ENCODE measurements at regions not wholly inside any gene's neighbourhood (a gene's known extent, or its start where the extent isn't known, plus 50 kb on each side); places are given as distances from the start of the nearest gene placed in this dataset.

DNA sequence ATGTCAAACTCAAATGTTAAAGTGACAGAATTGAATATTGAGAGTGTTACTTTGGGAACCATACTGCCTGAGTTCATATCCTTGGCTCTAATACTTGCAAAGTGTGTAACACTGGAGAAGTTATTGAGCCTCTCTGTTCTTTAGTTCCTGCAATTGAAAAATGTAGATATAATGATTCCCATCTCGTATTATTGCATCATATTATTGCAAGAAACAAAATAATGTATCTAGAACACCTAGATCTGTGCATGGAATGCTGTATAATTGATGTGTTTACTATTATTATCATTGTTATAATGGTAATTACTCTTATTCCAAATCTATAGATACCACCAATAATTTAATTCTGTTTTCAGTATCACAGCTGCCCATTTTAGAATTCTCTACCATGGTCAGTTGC lies 310.3 kb downstream of the GABRG2 start:
- no peaks in the 10 kb centered on the region for H3K4me1 Mint-ChIP-seq (ENCODE audit: low read depth in 2 of 2)
- peaks cover 0 to 6% of the 10 kb centered on the region in 2 donors for H3K9me3 Mint-ChIP-seq
- no peak for ATAC-seq (replicated peaks)
- no peaks in the 10 kb centered on the region for H3K36me3 Mint-ChIP-seq (ENCODE audit: insufficient read depth)
- DNase-seq = no peak
- H3K4me3 Mint-ChIP-seq = no peak overlapping the region
- no peaks in the 10 kb centered on the region for H3K27me3 Mint-ChIP-seq
- H3K27ac Mint-ChIP-seq = no peak overlapping the region

DNA sequence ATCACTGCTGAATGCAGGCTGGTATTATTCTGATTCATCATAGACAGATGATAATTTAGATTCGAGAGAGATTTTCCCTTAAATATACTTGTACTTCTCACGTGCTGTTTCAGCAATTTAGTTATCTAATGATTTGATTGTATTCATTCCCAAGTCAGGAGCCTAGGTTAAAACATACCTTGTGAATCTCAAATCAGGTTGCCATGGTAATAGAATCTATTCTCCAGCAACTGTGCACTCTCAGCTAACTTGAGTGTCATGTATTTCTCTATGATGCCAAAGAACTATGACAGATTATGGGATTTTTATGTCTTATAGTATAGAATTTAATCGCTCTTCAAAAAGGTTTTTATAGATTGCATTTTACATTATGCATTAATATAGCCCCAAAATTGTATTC lies 315.3 kb downstream of the GABRG2 start:
- no peak overlapping the region for H3K27ac Mint-ChIP-seq
- H3K36me3 Mint-ChIP-seq (ENCODE audit: insufficient read depth) = no peaks in the 10 kb centered on the region
- H3K9me3 Mint-ChIP-seq = peaks cover 0 to 7% of the 10 kb centered on the region in 2 donors
- ATAC-seq (replicated peaks) = no peak
- H3K4me3 Mint-ChIP-seq = no peak overlapping the region
- H3K4me1 Mint-ChIP-seq (ENCODE audit: low read depth in 2 of 2) = no peaks in the 10 kb centered on the region
- no peak for DNase-seq
- no peaks in the 10 kb centered on the region for H3K27me3 Mint-ChIP-seq

DNA sequence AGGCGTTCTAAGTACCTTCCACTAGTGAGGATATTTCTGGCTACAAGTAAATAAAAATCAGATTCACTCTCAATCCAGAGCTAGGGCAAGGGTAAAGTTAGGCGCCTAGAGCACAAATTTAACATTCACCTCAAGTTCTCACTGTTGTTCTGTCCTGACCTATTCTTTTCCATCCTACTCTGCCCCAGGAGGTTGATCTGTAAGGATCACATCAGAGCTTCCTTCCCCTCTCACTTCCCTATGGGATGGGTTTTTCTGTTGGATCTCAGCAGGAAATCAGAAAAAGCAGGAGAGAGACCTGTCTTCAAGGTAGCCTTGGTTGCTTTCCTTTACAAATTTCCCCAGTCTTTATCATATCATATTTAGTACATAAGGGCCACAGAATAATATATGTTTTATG lies 316.7 kb downstream of the GABRG2 start:
- Mint-ChIP-seq H3K4me1 (ENCODE audit: low read depth in 2 of 2) (no peaks in the 10 kb centered on the region), H3K9me3 (peaks cover 6% of the 10 kb centered on the region in 2 donors), H3K27me3 (no peaks in the 10 kb centered on the region), H3K27ac (no peak overlapping the region), H3K4me3 (no peak overlapping the region), H3K36me3 (ENCODE audit: insufficient read depth) (no peaks in the 10 kb centered on the region)
- ATAC-seq (replicated peaks) = no peak
- DNase-seq = no peak

DNA sequence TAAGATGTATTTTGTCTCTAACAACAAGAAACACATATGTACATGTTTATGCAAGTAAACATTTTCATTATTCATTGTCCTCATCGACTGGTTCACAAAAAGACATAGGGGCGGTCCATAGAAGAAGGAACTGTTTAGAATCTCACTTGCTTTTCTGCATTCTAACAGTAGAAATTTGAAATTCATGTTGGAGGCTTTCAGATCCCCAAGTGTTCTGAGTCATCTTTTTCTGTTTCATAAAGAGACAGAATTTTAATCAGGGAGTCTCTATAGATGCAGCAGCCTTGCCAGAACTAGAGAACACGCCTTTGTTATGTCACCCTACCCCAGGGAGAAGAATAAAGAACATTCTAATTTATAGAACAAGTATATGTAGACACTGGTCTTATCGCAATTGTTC lies 324.3 kb downstream of the GABRG2 start:
- H3K36me3 Mint-ChIP-seq (ENCODE audit: insufficient read depth) = no peaks in the 10 kb centered on the region
- H3K27me3 Mint-ChIP-seq = no peaks in the 10 kb centered on the region
- ATAC-seq (replicated peaks) = no peak
- peaks cover 9 to 16% of the 10 kb centered on the region in 2 donors for H3K9me3 Mint-ChIP-seq
- DNase-seq = no peak
- H3K27ac Mint-ChIP-seq = no peak overlapping the region
- H3K4me3 Mint-ChIP-seq = no peak overlapping the region
- no peaks in the 10 kb centered on the region for H3K4me1 Mint-ChIP-seq (ENCODE audit: low read depth in 2 of 2)

DNA sequence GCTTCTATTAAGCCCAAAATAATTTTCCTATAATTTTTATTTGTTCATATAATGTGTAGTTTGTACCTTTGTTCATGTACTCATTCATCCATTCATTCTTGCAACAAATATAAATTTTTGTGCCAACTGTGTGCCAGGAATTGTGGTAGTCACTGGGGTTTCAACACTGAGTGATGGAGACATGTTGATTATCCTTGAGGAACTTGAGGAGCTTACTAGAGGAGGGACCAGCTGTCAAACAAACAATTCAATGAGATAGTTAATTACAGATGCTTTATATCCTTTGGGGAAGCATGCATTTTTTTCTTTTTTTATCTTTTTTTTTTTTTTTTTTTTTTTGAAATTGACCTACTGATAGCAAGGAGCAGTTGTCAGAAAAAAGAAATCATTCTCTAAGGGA lies 324.8 kb downstream of the GABRG2 start:
- Mint-ChIP-seq H3K9me3 (peaks cover 9 to 16% of the 10 kb centered on the region in 2 donors), H3K4me1 (ENCODE audit: low read depth in 2 of 2) (no peaks in the 10 kb centered on the region), H3K4me3 (no peak overlapping the region), H3K27ac (no peak overlapping the region), H3K36me3 (ENCODE audit: insufficient read depth) (no peaks in the 10 kb centered on the region), H3K27me3 (no peaks in the 10 kb centered on the region)
- DNase-seq (no peak), ATAC-seq (replicated peaks) (no peak)

DNA sequence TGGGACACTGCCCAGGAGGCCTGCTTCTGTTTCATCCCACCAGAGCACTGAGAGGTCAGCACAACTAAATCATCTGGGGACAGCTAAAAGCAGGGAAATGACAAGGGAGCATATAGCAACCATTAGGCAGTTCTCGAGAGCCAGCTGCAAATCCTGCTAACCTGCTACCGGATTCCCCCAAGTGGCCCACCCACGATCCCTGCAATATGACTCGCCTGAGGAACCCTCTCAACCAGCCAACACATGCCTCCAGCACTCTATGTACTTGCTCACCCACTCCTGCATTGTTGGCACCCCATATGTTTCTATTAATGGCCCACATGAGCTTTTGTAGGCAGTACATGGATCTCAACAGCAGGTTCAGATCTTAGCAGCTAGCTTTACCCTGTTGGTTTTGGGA lies 326.0 kb downstream of the GABRG2 start:
- no peaks in the 10 kb centered on the region for H3K36me3 Mint-ChIP-seq (ENCODE audit: insufficient read depth)
- H3K27me3 Mint-ChIP-seq = no peaks in the 10 kb centered on the region
- DNase-seq (no peak), ATAC-seq (replicated peaks) (no peak)
- no peak overlapping the region for H3K4me3 Mint-ChIP-seq
- H3K4me1 Mint-ChIP-seq (ENCODE audit: low read depth in 2 of 2) = no peaks in the 10 kb centered on the region
- H3K27ac Mint-ChIP-seq = no peak overlapping the region
- H3K9me3 Mint-ChIP-seq = peaks cover 9 to 16% of the 10 kb centered on the region in 2 donors

DNA sequence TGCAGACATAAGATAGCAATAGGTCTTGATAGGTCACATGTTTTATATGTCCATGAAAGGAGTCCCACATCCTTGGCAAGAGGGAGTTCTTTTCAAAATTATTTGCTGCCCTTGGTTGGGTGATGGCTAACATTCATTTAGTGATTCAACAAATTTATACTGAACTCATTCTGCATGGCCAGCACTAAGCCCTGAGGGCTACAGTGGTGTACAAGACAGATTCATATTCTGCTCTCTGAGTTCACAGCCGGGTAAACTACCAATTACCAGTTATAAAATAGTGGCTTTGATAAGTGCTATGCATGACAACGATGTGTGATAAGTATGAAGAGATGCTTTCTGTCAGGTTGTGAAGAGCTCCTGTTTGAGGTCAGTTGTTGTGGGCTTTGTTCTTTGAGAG lies 340.0 kb downstream of the GABRG2 start:
- Mint-ChIP-seq H3K4me1 (ENCODE audit: low read depth in 2 of 2) (no peaks in the 10 kb centered on the region), H3K9me3 (peaks cover 10 to 19% of the 10 kb centered on the region in 2 donors), H3K27ac (no peak overlapping the region), H3K4me3 (no peak overlapping the region), H3K27me3 (no peaks in the 10 kb centered on the region), H3K36me3 (ENCODE audit: insufficient read depth) (no peaks in the 10 kb centered on the region)
- DNase-seq (no peak), ATAC-seq (replicated peaks) (no peak)

DNA sequence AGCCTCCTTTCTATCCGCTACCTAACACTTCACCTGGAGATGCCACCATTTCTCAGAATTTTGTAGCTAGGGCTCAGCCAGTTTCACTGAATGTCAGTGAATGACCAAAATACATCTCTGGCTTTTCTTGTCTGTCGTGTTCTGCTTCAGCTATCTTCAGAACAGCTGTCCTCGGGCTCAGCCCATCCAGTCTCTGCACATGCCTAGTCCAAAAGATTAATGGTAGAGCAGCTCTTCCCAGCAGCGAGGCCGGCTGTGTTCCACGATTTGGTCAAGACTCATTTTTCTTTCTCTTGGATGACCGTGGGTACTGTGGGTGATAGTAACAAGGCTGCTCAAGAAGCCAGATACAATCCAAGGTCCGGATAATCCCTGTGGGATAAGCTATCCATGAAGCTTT lies 342.8 kb downstream of the GABRG2 start:
- Mint-ChIP-seq H3K4me1 (ENCODE audit: low read depth in 2 of 2) (no peaks in the 10 kb centered on the region), H3K27ac (no peak overlapping the region), H3K27me3 (no peaks in the 10 kb centered on the region), H3K36me3 (ENCODE audit: insufficient read depth) (no peaks in the 10 kb centered on the region), H3K9me3 (peaks cover 9 to 19% of the 10 kb centered on the region in 2 donors), H3K4me3 (no peak overlapping the region)
- DNase-seq (no peak), ATAC-seq (replicated peaks) (no peak)

DNA sequence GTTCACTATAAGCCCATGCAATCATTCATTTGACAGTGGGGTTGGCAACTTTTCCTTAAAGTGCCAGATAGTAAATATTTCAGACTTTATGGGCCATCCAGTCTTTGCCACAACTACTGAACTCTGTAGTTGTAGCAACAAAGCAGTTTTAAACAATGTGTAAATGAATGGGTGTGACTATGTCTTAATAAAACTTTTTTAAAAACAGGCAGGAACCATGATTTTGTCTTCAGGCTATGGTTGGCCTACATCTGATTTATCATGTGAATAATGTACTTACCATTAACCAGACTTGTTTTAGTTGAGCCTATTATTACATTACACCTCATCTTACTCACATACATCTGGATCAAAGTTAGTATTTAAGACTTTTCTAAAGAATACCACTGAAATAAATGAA lies 361.6 kb downstream of the GABRG2 start:
- Mint-ChIP-seq H3K36me3 (ENCODE audit: insufficient read depth) (no peaks in the 10 kb centered on the region), H3K4me3 (no peak overlapping the region), H3K4me1 (ENCODE audit: low read depth in 2 of 2) (no peaks in the 10 kb centered on the region), H3K9me3 (peaks cover 2 to 10% of the 10 kb centered on the region in 2 donors), H3K27me3 (no peaks in the 10 kb centered on the region), H3K27ac (no peak overlapping the region)
- DNase-seq (no peak), ATAC-seq (replicated peaks) (no peak)

DNA sequence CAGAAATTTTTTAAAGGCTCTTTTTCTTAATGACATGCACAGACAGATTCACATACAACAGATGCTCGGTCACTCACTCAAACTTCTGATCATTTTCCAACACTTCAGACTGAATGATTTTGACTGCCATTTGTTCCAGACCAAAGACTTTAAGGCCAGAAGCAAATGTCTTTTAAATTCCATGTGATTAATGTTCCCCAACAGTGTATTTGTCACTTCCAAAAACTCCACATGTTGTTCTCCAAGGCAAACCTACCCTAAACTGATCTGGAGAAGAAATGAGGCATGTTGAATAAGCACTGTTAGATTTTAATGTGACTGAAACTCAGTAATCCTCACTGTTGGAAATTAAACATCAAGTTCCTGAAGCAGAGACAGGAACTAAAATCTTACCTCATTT lies 366.7 kb downstream of the GABRG2 start:
- no peaks in the 10 kb centered on the region for H3K4me1 Mint-ChIP-seq (ENCODE audit: low read depth in 2 of 2)
- ATAC-seq (replicated peaks) (no peak), DNase-seq (no peak)
- H3K27ac Mint-ChIP-seq = no peak overlapping the region
- no peaks in the 10 kb centered on the region for H3K36me3 Mint-ChIP-seq (ENCODE audit: insufficient read depth)
- H3K27me3 Mint-ChIP-seq = no peaks in the 10 kb centered on the region
- H3K9me3 Mint-ChIP-seq = peaks cover under 1 to 15% of the 10 kb centered on the region in 2 donors
- no peak overlapping the region for H3K4me3 Mint-ChIP-seq

DNA sequence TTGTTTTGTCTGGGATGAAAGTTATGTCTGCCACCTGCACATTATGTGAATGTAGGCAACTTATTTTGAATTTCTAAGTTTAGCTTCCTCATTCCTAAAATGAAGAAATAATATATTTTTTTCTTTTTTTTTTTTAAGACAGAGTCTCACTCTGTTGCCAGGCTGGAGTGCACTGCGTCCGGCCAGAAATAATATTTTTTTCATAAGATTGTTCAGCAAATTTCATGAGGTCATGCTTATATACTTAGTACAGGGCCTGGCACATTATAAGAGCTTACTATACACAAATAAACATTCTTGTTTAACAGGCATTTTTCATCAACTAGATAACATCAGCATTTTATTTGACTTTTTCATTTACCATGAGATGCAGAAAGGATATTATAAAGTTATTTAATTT lies 368.5 kb downstream of the GABRG2 start:
- no peak overlapping the region for H3K27ac Mint-ChIP-seq
- peaks cover 5 to 21% of the 10 kb centered on the region in 2 donors for H3K9me3 Mint-ChIP-seq
- no peak overlapping the region for H3K4me3 Mint-ChIP-seq
- no peak for DNase-seq
- H3K36me3 Mint-ChIP-seq (ENCODE audit: insufficient read depth) = no peaks in the 10 kb centered on the region
- ATAC-seq (replicated peaks) = no peak
- H3K27me3 Mint-ChIP-seq = no peaks in the 10 kb centered on the region
- H3K4me1 Mint-ChIP-seq (ENCODE audit: low read depth in 2 of 2) = no peaks in the 10 kb centered on the region

DNA sequence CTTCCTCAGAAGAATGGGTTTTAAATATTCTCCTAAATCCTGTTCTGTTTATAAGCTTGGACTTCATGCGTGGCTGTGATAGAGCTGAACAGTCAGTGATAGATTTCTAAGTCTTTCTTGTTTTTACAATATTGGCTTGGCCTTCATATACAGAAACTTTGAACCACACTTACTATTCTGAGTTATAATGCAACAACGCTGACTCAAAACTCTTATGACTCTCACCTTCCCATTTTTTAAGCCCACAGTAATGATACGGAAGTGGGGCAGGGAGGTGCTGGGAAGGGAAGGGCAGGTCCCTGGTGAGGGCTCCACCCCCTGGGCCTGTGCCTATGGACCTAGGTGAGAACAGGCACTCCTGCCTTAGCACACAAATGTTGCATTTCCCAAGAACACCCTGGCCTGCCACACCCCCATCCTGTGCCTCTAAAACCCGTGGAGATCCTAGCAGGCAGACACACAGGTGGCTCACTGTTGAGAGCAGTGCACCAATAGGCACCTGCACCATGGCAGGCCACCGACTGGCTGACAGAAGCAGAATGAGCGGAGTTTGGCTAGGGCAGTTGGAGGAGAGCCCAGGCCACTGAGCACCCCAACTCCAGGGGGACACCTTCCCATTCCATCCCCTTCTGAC lies 376.7 kb downstream of the GABRG2 start:
- Mint-ChIP-seq H3K4me3 (no peak overlapping the region), H3K4me1 (ENCODE audit: low read depth in 2 of 2) (no peaks in the 10 kb centered on the region), H3K27ac (no peak overlapping the region), H3K36me3 (ENCODE audit: insufficient read depth) (no peaks in the 10 kb centered on the region), H3K9me3 (peaks cover 13 to 14% of the 10 kb centered on the region in 2 donors), H3K27me3 (no peaks in the 10 kb centered on the region)
- DNase-seq (no peak), ATAC-seq (replicated peaks) (no peak)

DNA sequence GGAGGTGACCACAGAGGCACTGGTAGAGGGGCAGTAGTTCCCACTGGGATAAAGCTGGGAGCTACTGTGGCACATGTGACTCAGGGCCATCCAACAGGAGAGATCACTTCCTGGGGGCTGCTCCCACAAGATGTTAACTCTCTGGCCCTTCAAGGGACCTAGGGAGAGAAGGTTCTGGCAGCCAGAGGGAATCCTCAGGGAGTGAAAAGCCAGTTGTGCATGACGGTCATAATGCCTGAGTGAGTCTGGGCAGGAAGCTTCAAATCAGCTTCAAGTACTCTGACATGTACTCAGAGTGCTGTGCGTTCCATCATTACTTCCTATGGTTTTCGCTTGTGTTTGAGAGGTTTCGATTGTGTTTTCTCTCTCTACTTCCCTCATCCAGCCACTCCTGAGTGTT lies 388.5 kb downstream of the GABRG2 start:
- peaks cover 18 to 32% of the 10 kb centered on the region in 2 donors for H3K9me3 Mint-ChIP-seq
- H3K27me3 Mint-ChIP-seq = no peaks in the 10 kb centered on the region
- H3K4me1 Mint-ChIP-seq (ENCODE audit: low read depth in 2 of 2) = no peaks in the 10 kb centered on the region
- DNase-seq (no peak), ATAC-seq (replicated peaks) (no peak)
- H3K27ac Mint-ChIP-seq = no peak overlapping the region
- no peak overlapping the region for H3K4me3 Mint-ChIP-seq
- H3K36me3 Mint-ChIP-seq (ENCODE audit: insufficient read depth) = no peaks in the 10 kb centered on the region

DNA sequence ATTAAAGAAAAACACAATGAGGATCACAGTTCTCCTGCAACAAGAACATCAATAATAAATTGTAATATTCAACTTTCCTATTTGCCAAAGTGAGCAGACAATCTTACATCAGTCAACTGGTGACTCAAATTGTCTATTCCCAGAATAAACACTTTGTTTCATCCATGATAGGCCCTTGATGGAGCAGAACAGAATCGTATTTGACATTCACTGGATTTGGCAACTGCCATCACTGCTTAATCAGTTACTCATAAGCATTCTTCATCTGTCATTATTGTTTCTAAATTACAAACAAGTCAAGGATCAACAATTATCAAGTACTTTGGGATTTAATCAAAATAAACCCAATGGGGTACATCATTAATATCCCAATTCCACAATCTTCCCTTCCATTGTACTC lies 398.4 kb downstream of the GABRG2 start:
- Mint-ChIP-seq H3K4me3 (no peak overlapping the region), H3K27me3 (no peaks in the 10 kb centered on the region), H3K4me1 (ENCODE audit: low read depth in 2 of 2) (no peaks in the 10 kb centered on the region), H3K9me3 (peaks cover 0 to 6% of the 10 kb centered on the region in 2 donors), H3K36me3 (ENCODE audit: insufficient read depth) (no peaks in the 10 kb centered on the region), H3K27ac (no peak overlapping the region)
- DNase-seq (no peak), ATAC-seq (replicated peaks) (no peak)

Data from effector memory CD8-positive, alpha-beta T cell (primary cell).